ENCODE measurements at regions not wholly inside any gene's neighbourhood (a gene's known extent, or its start where the extent isn't known, plus 50 kb on each side); places are given as distances from the start of the nearest gene placed in this dataset.

DNA sequence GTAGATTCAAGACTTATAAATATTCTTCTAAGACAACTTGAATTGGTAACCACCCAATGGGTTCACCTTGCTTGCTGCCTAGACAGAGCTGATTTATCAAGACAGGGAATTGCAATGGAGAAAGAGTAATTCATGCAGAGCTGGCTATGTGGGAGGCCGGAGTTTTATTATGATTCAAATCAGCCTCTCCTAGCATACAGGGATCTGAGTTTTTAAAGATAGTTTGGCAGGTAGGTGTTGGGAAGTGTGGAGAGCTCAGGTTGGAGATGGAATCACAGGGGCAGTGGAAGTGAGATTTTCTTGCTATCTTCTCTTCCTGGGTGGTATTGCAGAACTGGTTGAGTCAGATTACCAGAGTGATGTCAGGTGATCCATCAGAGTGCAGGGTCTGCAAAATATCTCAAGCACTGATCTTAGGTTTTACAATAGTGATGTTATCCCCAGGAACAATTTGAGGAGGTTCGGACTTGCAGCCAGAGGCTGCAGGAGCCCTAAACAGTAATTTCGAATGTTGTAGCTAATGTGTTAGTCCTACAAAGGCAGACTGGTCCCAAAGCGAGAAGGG is 1448.6 kb upstream of the RAG2 start:
- Mint-ChIP-seq H3K4me1 (ENCODE audit: unreplicated experiment) (no peaks in the 10 kb centered on the region), H3K27me3 (ENCODE audit: unreplicated experiment) (no peaks in the 10 kb centered on the region), H3K4me3 (ENCODE audit: unreplicated experiment) (no peak overlapping the region), H3K9me3 (ENCODE audit: unreplicated experiment) (no peaks in the 10 kb centered on the region), H3K27ac (ENCODE audit: unreplicated experiment) (no peak overlapping the region), H3K36me3 (ENCODE audit: low read depth, unreplicated experiment) (no peaks in the 10 kb centered on the region)
- TF ChIP-seq, protein P1, sequence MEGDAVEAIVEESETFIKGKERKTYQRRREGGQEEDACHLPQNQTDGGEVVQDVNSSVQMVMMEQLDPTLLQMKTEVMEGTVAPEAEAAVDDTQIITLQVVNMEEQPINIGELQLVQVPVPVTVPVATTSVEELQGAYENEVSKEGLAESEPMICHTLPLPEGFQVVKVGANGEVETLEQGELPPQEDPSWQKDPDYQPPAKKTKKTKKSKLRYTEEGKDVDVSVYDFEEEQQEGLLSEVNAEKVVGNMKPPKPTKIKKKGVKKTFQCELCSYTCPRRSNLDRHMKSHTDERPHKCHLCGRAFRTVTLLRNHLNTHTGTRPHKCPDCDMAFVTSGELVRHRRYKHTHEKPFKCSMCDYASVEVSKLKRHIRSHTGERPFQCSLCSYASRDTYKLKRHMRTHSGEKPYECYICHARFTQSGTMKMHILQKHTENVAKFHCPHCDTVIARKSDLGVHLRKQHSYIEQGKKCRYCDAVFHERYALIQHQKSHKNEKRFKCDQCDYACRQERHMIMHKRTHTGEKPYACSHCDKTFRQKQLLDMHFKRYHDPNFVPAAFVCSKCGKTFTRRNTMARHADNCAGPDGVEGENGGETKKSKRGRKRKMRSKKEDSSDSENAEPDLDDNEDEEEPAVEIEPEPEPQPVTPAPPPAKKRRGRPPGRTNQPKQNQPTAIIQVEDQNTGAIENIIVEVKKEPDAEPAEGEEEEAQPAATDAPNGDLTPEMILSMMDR (IDR thresholded peaks at IDR 0.05; ENCODE audit: unreplicated experiment) = no peak
- DNase-seq (ENCODE audit: low spot score) = no peak

DNA sequence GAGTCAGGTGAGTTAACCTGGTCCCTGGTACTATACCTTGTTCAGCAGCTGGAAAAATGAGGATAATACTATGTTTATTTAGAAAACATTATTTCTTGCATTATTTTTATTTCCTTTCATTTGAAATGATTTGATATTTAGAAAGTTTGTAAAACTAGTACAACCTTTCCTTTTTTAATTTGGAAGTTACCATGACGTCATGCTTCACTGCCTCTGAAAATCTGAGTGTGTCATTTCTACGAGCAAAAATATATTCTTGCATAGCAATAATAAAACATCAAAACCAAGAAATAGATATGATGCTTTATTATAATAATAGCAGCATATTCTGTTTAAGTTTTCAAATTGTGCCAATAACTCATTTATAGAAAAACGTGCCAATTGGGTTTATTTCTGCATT is 1445.0 kb upstream of the RAG2 start:
- no peaks in the 10 kb centered on the region for H3K9me3 Mint-ChIP-seq (ENCODE audit: unreplicated experiment)
- TF ChIP-seq, protein P1 (IDR thresholded peaks at IDR 0.05; ENCODE audit: unreplicated experiment) = no peak
- no peaks in the 10 kb centered on the region for H3K36me3 Mint-ChIP-seq (ENCODE audit: low read depth, unreplicated experiment)
- H3K27ac Mint-ChIP-seq (ENCODE audit: unreplicated experiment) = no peak overlapping the region
- H3K4me1 Mint-ChIP-seq (ENCODE audit: unreplicated experiment) = no peaks in the 10 kb centered on the region
- H3K27me3 Mint-ChIP-seq (ENCODE audit: unreplicated experiment) = no peaks in the 10 kb centered on the region
- H3K4me3 Mint-ChIP-seq (ENCODE audit: unreplicated experiment) = no peak overlapping the region
- DNase-seq (ENCODE audit: low spot score) = no peak

DNA sequence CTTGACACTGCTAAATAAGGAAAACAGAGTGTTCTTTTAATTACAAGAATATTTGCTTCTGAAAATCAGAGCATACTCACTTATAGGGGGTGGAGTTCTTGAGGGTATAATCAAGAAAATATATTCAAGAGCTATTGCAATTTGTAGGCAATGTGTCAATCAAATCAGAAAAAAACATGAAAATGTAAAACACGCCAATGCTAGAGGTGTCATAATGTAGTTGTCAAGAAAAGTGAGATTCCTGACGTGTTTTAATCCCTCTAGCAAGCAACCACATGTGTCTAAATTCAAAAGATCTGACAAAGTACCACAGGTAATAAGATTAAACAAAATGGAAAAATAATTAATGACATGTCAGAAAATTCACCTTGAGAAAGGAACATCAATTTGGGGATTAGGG is 1440.7 kb upstream of the RAG2 start:
- DNase-seq (ENCODE audit: low spot score) = no peak
- Mint-ChIP-seq H3K4me3 (ENCODE audit: unreplicated experiment) (no peak overlapping the region), H3K27ac (ENCODE audit: unreplicated experiment) (no peak overlapping the region), H3K9me3 (ENCODE audit: unreplicated experiment) (no peaks in the 10 kb centered on the region), H3K4me1 (ENCODE audit: unreplicated experiment) (no peaks in the 10 kb centered on the region), H3K27me3 (ENCODE audit: unreplicated experiment) (no peaks in the 10 kb centered on the region), H3K36me3 (ENCODE audit: low read depth, unreplicated experiment) (no peaks in the 10 kb centered on the region)
- TF ChIP-seq, protein P1 (IDR thresholded peaks at IDR 0.05; ENCODE audit: unreplicated experiment) = no peak

DNA sequence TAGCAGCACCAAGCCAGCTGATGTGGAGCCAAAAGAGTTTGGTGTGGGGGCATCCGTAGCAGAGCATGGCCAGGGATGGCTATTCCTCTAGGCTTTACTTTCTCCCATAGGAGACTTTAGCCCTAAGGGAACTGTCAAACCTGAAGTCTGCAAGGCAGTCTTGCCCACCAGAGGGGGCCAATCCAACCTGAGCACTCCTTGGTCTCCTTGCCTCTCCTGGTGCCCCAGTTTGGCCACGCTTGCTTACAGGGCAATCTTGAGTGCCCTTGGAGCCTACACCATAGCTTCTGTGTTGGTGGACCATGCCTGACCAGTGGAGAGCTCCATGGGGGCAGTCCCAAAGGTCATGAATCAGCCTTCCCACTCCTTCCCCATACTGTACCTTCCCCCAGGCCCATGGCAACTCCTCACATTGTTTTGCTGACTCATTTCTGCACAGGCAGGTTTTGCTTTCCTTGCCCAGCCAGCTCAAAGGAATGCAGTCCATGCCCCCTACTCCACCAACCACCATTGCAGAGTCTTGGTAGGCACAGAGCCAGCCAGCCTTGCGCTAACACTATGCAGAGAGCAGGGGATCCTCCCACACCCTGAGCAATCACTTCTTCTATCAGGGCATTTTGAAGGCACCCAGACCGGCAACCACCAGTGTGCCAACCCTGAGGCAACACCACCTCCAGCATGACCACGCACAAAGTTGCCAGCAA is 1421.2 kb upstream of the RAG2 start:
- no peak overlapping the region for H3K4me3 Mint-ChIP-seq (ENCODE audit: unreplicated experiment)

DNA sequence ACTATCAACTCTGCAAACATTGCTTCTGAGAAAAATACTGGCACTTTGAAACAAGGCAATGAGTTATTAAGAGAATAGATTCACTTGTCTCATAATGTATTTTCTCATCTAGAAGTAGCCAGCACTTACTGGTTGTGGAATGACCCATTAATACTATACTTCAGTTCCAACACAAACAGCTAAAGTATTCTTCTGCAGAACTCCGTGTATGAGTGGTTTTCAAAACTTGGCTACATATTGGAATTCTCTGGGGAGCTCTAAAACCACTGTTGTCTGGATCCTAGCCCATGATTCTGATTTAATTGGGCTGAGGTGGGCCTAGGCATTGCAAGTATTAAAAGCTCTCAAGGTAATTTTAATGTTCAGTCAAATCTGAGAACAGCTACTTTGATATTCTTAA is 1416.4 kb upstream of the RAG2 start:
- no peaks in the 10 kb centered on the region for H3K9me3 Mint-ChIP-seq (ENCODE audit: unreplicated experiment)
- no peak for DNase-seq (ENCODE audit: low spot score)
- H3K4me3 Mint-ChIP-seq (ENCODE audit: unreplicated experiment) = no peak overlapping the region
- H3K27me3 Mint-ChIP-seq (ENCODE audit: unreplicated experiment) = peaks cover 1% of the 10 kb centered on the region
- H3K36me3 Mint-ChIP-seq (ENCODE audit: low read depth, unreplicated experiment) = no peaks in the 10 kb centered on the region
- TF ChIP-seq, protein P1 (IDR thresholded peaks at IDR 0.05; ENCODE audit: unreplicated experiment) = no peak
- H3K27ac Mint-ChIP-seq (ENCODE audit: unreplicated experiment) = no peak overlapping the region
- H3K4me1 Mint-ChIP-seq (ENCODE audit: unreplicated experiment) = no peaks in the 10 kb centered on the region

More for the DNA sequence above, 1421.2 kb upstream of the RAG2 start:
- TF ChIP-seq, protein P1 (IDR thresholded peaks at IDR 0.05; ENCODE audit: unreplicated experiment) = no peak
- peaks cover 11% of the 10 kb centered on the region for H3K9me3 Mint-ChIP-seq (ENCODE audit: unreplicated experiment)
- no peak overlapping the region for H3K27ac Mint-ChIP-seq (ENCODE audit: unreplicated experiment)
- no peaks in the 10 kb centered on the region for H3K4me1 Mint-ChIP-seq (ENCODE audit: unreplicated experiment)
- peaks cover 1% of the 10 kb centered on the region for H3K27me3 Mint-ChIP-seq (ENCODE audit: unreplicated experiment)
- peak; percentile 7 for DNase-seq (ENCODE audit: low spot score)
- no peaks in the 10 kb centered on the region for H3K36me3 Mint-ChIP-seq (ENCODE audit: low read depth, unreplicated experiment)
